ENCODE measurements at regions not wholly inside any gene's neighbourhood (a gene's known extent, or its start where the extent isn't known, plus 50 kb on each side); places are given as distances from the start of the nearest gene placed in this dataset.

DNA sequence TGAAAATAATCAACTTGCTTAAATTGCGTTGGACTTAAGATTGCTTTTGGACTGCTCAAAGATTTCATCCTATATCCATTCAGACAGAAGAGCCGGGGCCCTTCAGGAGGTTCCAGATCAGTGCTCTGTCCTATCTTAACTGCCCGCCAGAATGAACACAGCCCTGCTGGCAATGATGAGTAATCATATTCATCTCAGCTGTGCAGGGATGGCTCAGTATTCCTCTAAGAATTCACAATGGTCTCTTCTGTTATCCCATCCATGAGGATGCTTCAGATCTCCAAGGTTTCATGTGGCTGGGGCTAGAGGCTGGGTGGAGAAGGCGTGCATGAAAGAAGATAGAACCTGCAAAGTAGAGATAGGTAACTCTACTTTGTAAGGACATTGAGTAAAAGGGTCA, 80.0 kb upstream of the NPVF start:
- CTCF ChIA-PET (ENCODE audit: unreplicated experiment) = no interaction called here
- POLR2A ChIA-PET = interaction anchor here (0.7 kb wide), 1 partner anchor 12 kb away, joined by 3 read pairs; no protein-coding TSS in a partner anchor
- H4K20me1 ChIP-seq (ENCODE audit: insufficient read depth, low read length) = no peaks in the 10 kb centered on the region
- no peak for DNase-seq (ENCODE audit: low spot score)
- intact Hi-C loops (cut with micrococcal nuclease; ENCODE audit: unreplicated experiment) = no loop called here
- no peaks in the 10 kb centered on the region for H3K9me2 ChIP-seq (ENCODE audit: insufficient read depth, low read length)
- H3K4me1 ChIP-seq (ENCODE audit: insufficient read depth, low read length, poor library complexity, severe bottlenecking) = no peaks in the 10 kb centered on the region
- H3K36me3 ChIP-seq (ENCODE audit: insufficient read depth, low read length) = no peaks in the 10 kb centered on the region
- no peak overlapping the region for H3K4me3 ChIP-seq (ENCODE audit: low read depth, low read length, poor library complexity, severe bottlenecking)
- no peak overlapping the region for H3K27ac ChIP-seq (ENCODE audit: low read depth, low read length, poor library complexity, severe bottlenecking)
- no peak overlapping the region for H2AFZ ChIP-seq (ENCODE audit: low read length)
- no peak overlapping the region for H3K4me2 ChIP-seq (ENCODE audit: low read length)
- BruUV-seq (replicated peaks) = no TSS peak
- TF ChIP-seq, protein P1, sequence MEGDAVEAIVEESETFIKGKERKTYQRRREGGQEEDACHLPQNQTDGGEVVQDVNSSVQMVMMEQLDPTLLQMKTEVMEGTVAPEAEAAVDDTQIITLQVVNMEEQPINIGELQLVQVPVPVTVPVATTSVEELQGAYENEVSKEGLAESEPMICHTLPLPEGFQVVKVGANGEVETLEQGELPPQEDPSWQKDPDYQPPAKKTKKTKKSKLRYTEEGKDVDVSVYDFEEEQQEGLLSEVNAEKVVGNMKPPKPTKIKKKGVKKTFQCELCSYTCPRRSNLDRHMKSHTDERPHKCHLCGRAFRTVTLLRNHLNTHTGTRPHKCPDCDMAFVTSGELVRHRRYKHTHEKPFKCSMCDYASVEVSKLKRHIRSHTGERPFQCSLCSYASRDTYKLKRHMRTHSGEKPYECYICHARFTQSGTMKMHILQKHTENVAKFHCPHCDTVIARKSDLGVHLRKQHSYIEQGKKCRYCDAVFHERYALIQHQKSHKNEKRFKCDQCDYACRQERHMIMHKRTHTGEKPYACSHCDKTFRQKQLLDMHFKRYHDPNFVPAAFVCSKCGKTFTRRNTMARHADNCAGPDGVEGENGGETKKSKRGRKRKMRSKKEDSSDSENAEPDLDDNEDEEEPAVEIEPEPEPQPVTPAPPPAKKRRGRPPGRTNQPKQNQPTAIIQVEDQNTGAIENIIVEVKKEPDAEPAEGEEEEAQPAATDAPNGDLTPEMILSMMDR (conservative IDR thresholded peaks at IDR 0.05; ENCODE audit: low read length) = no peak
- TF ChIP-seq EZH2phosphoT487 (IDR thresholded peaks at IDR 0.05; ENCODE audit: borderline replicate concordance, low read depth, low read length) = no peak
- H3K79me2 ChIP-seq (ENCODE audit: insufficient read depth, low read depth, low read length) = no peaks in the 10 kb centered on the region
- no peaks in the 10 kb centered on the region for H3K9me3 ChIP-seq (ENCODE audit: low read length)

DNA sequence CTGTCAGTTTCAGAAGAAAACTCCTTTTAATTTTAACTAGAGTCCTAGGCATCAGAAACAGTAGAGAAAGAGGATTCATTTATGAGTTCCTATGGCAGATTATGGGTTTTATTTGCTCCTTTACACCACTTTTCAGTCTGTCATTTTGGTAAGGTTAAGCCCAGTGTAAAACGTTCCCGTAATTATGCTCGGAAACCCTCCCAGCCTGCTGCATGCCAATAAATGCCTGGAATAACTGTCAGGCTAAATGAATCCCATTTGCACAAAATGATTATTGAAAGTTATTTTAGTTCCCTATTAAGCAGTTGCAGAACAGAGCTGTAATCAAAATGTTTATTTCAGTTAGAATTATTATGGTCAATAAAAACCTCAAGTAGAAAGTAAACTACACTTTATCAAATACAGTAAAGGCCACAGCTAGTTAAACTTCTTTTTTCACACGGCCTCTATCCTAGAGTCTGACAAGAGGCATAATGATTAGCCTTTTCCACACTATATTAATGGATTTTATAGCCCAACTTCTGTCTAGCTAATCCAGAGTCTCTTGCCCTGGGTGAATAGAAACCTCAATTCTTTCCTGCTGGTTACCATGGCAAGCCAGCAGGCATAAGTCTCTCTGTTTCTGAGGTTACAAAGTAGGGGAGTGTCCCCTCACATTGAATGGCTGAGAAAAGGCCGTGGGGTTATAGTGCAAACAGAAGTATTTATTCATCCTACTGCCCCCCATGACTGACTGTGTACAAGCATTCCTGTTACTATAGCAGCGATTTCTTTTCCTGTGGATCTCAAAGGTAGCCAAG, 80.8 kb upstream of the NPVF start:
- Histone ChIP-seq H4K20me1 (ENCODE audit: insufficient read depth, low read length) (no peaks in the 10 kb centered on the region), H3K27ac (ENCODE audit: low read depth, low read length, poor library complexity, severe bottlenecking) (no peak overlapping the region), H3K9me3 (ENCODE audit: low read length) (no peaks in the 10 kb centered on the region), H3K4me2 (ENCODE audit: low read length) (no peak overlapping the region), H3K4me3 (ENCODE audit: low read depth, low read length, poor library complexity, severe bottlenecking) (no peak overlapping the region), H3K9me2 (ENCODE audit: insufficient read depth, low read length) (no peaks in the 10 kb centered on the region), H2AFZ (ENCODE audit: low read length) (no peak overlapping the region), H3K79me2 (ENCODE audit: insufficient read depth, low read depth, low read length) (no peaks in the 10 kb centered on the region), H3K4me1 (ENCODE audit: insufficient read depth, low read length, poor library complexity, severe bottlenecking) (no peaks in the 10 kb centered on the region), H3K36me3 (ENCODE audit: insufficient read depth, low read length) (no peaks in the 10 kb centered on the region)
- no TSS peak for BruUV-seq (replicated peaks)
- POLR2A ChIA-PET = interaction anchor here (0.7 kb wide), 1 partner anchor 13 kb away, joined by 3 read pairs; no protein-coding TSS in a partner anchor
- intact Hi-C loops (cut with micrococcal nuclease; ENCODE audit: unreplicated experiment) = no loop called here
- CTCF ChIA-PET (ENCODE audit: unreplicated experiment) = no interaction called here
- no peak for DNase-seq (ENCODE audit: low spot score)
- TF ChIP-seq, protein P1 (conservative IDR thresholded peaks at IDR 0.05; ENCODE audit: low read length) = no peak
- no peak for TF ChIP-seq EZH2phosphoT487 (IDR thresholded peaks at IDR 0.05; ENCODE audit: borderline replicate concordance, low read depth, low read length)

DNA sequence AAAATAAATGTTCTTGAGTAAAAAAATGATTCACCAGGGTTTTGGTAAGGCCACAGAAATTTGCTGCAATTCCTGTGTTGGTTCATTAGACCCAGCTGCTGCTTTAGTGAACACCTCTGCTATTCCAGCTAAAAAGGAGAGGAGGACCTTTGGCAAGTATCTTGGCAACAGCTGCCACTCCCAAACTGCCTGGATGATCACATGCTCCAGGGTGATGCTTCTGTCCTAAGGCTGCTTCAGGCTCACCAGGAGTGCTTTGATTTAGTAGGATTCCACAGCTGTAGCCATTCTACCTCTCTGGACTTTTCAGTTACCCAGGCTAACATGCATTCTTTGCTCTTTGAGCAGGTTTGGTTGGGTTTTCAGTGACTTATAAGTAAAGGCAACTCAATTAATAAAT, 82.6 kb upstream of the NPVF start:
- Histone ChIP-seq H3K4me3 (ENCODE audit: low read depth, low read length, poor library complexity, severe bottlenecking) (no peak overlapping the region), H3K79me2 (ENCODE audit: insufficient read depth, low read depth, low read length) (no peaks in the 10 kb centered on the region), H3K36me3 (ENCODE audit: insufficient read depth, low read length) (no peaks in the 10 kb centered on the region), H3K9me2 (ENCODE audit: insufficient read depth, low read length) (no peaks in the 10 kb centered on the region), H3K27ac (ENCODE audit: low read depth, low read length, poor library complexity, severe bottlenecking) (no peak overlapping the region), H4K20me1 (ENCODE audit: insufficient read depth, low read length) (no peaks in the 10 kb centered on the region), H3K4me1 (ENCODE audit: insufficient read depth, low read length, poor library complexity, severe bottlenecking) (no peaks in the 10 kb centered on the region), H3K4me2 (ENCODE audit: low read length) (no peak overlapping the region), H3K9me3 (ENCODE audit: low read length) (no peaks in the 10 kb centered on the region), H2AFZ (ENCODE audit: low read length) (no peak overlapping the region)
- ChIA-PET POLR2A (no interaction called here), CTCF (ENCODE audit: unreplicated experiment) (no interaction called here)
- no peak for DNase-seq (ENCODE audit: low spot score)
- no peak for TF ChIP-seq EZH2phosphoT487 (IDR thresholded peaks at IDR 0.05; ENCODE audit: borderline replicate concordance, low read depth, low read length)
- TF ChIP-seq, protein P1 (conservative IDR thresholded peaks at IDR 0.05; ENCODE audit: low read length) = no peak
- intact Hi-C loops (cut with micrococcal nuclease; ENCODE audit: unreplicated experiment) = no loop called here
- no TSS peak for BruUV-seq (replicated peaks)

Data from OCI-LY7 (cell line).